ENCODE measurements at regions not wholly inside any gene's neighbourhood (a gene's known extent, or its start where the extent isn't known, plus 50 kb on each side); places are given as distances from the start of the nearest gene placed in this dataset.

- no peak for DNase-seq (ENCODE audit: low read depth)
Measured at GRCh38 chr16:11401161-11402050, 56.1 kb downstream of the RMI2 start.

DNA sequence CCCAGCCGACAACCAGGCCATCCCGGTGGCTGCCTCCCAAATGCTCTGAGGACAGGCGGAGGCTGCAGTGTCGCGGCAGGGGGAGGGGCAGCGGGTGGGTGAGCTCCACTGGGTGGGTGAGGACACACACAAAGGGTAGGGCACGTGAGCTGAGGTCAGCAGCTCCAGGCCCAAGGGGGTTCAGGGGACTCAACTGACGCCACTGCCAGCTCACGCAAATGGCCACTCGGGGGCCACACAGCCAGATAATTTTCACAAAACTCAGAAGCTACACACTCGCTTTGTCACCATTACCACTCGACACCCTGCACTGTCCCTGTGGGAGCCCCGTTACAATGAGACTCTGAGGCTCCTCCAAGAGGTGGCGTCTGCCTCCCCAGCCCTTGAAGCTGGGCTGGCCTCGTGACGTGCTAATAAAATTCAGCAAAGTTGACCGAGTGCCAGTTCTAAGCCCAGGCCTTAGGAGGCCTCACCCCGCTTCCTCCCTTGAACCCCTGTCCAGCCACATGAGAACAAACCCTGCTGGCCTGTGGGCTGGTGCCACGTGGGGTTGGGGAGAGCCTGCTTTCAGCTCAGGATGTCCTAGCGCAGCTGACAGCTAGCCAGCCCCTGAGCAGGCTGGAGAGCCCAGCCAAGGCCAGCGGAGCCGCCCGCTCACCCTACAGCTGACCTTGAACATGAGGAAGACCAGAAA, 56.9 kb downstream of the RMI2 start:
- DNase-seq (ENCODE audit: low read depth) = no peak

DNA sequence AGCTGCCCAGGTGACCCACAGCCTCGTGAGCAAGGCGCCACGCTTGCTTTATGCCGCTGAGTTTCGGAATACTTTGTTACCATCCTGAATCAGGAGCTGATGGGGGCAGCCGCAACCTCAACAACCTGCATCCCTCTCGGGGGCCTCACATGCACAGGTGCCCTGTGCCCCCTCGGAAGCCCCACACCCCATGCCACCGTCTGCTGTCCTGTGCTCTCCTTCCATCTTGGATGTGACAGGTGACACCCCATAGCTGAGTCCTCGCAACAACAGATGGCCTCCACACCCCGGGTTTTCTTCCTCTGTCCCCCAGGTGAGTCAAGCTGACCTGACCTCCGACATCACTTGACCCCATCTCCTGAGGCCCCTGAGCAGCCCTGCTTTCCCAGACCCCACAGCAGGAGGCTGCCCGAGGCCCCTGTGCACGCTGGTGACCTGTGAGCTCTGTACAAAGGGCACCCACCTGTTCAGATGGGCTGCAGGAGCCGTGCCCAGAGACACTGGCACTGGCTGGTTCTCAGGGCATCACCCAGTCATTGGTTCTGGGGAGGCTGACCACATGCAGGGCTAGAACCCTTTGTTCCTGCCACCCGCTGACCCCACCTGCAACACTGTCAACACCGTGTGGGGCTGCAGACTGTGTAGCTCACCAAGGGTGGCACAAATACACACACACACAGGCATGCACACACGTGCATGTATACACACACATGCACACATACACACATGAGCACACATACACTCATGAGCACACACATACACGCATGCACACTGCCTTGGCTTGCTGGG, 57.7 kb downstream of the RMI2 start:
- no peak for DNase-seq (ENCODE audit: low read depth)

DNA sequence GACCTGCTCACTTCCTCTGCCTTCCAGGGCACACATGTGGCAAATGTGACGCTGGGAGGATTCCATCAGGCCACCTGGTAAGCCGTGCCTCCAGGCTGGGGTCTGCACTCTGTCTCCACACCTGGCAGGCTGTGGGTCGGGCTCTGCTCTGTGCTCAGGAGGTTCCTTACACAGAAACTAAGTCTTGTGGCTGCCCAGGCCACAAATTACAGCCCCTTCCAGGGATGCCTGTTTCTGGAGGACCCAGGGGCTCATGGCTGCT, 58.2 kb downstream of the RMI2 start:
- DNase-seq (ENCODE audit: low read depth) = no peak

DNA sequence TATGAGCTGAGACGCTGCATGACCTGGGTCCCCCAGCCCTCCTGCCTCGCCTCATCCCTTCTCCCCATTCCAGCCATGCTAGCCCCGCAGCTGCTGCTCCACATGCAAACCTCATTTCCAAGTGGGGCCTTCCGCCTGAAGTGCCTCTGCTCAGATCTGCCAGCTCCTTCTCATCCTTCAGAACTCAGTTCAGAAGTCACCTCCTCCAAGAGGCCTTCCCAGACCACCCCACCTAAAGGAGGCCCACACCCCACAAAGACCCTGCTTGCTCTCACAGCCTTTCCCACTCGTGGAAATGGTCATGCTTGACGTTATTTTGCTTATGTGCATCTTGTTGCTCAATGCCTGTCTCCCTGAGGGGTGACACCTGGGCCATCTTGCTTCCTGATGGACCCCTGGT, 58.7 kb downstream of the RMI2 start:
- no peak for DNase-seq (ENCODE audit: low read depth)

- DNase-seq (ENCODE audit: low read depth) = no peak
Measured at GRCh38 chr16:11404603-11405002, 59.3 kb downstream of the RMI2 start.

DNA sequence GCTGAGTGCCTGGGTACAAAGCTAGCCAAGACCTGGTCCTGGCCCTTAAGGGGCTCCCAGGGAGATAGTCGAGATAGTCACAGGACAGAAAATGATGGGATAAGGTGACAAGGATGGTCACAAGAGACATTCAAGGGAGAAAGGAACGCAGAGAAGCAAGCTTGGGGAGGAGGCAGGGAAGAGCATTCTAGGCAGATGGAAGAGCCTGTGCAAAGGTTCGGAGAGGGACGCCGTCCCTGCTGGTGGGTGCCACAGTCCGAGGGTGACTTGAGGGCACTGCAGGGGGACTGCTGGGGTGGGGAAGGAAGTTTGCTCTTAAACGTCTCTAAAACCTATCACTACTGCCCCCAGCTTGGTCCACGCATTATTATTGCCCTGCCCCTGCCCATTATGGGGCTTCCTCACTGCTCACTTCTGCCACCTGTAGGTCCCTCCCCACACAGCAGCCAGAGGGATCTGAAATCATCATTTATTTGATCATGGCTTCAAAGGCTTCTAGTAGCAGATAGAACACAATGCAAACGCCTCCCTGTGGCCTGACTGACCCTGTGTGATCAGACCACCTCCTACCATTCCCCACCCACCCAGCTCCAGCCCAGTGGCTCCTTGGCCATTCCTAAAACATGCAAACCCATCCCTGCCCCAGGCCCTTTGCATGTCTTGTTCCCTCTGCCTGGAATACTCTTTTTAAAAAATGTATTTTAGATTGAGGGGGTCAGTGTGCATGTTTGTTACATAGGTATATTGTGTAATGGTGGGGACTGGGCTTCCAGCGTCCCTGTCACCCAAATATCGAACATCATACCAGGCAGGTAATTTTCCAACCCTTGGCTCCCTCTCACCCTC, 60.3 kb downstream of the RMI2 start:
- peak; percentile 15 for DNase-seq (ENCODE audit: low read depth)

GRCh38 chr16:11406177-11406560, 60.9 kb downstream of the RMI2 start:
- DNase-seq (ENCODE audit: low read depth) = no peak

- DNase-seq (ENCODE audit: low read depth) = peak; percentile 55
Measured at GRCh38 chr16:11407047-11407982, 62.1 kb downstream of the RMI2 start.

GRCh38 chr16:11408216-11408615, 63.0 kb downstream of the RMI2 start:
- no peak for DNase-seq (ENCODE audit: low read depth)

- DNase-seq (ENCODE audit: low read depth) = no peak
Measured at GRCh38 chr16:11409398-11409797, 64.1 kb downstream of the RMI2 start.

DNA sequence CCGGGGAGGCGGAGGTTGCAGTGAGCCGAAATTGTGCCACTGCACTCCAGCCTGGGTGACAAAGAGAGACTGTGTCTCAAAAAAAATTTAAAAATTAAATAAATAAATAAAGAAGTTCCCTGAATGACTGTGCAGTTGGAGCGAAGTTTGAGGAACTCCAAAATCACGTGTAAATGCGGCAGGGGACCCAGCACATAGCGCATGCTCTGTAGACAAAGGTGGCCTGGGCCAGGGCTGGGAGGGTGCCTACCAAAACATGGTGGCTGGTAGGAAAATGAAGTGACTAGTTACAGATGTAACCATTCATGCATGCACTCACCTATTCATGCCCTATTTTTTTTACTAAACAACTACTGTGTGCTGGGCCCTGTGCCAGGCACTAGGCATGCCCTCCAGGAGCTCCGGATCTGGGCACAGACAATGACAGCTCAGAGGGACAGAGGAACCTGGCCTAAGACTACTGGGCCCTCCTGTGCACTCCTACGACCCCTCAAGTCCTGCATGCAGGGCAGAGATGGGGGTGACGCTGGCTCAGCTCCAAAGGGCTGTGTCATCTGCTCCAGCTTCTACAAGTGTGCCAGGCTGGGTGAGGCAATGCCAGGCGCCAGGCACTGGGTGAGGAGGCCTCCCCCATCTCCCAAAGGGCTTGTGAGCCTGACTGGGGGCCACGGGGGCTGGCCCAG, 65.3 kb downstream of the RMI2 start:
- DNase-seq (ENCODE audit: low read depth) = peak; percentile 19

DNA sequence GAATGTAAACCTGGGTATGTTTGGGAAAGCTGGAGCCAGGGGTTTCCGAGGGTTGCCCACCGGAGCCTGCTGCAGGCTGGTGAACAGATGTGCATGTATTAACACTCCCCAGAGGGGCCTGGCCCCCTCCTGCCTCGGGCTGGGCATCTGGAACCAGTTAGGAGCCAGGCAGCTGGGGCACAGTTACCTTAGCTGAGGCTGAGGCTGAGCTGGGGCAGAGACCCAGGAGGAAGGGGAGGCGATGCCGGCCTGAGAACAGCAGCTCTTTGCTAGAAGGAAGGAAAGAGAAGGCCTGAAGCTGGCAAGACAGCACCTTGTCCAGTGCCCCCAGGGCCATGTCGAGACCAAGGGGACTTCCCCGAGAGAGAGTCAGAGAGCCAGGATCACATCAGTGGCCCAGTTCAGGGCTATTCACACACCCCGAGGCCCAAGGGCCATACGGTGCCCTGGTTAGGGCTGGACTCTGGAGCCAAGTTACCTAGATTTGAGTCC, 65.8 kb downstream of the RMI2 start:
- DNase-seq (ENCODE audit: low read depth) = no peak

- no peak for DNase-seq (ENCODE audit: low read depth)
Measured at GRCh38 chr16:11412175-11412904, 67.1 kb downstream of the RMI2 start.

DNA sequence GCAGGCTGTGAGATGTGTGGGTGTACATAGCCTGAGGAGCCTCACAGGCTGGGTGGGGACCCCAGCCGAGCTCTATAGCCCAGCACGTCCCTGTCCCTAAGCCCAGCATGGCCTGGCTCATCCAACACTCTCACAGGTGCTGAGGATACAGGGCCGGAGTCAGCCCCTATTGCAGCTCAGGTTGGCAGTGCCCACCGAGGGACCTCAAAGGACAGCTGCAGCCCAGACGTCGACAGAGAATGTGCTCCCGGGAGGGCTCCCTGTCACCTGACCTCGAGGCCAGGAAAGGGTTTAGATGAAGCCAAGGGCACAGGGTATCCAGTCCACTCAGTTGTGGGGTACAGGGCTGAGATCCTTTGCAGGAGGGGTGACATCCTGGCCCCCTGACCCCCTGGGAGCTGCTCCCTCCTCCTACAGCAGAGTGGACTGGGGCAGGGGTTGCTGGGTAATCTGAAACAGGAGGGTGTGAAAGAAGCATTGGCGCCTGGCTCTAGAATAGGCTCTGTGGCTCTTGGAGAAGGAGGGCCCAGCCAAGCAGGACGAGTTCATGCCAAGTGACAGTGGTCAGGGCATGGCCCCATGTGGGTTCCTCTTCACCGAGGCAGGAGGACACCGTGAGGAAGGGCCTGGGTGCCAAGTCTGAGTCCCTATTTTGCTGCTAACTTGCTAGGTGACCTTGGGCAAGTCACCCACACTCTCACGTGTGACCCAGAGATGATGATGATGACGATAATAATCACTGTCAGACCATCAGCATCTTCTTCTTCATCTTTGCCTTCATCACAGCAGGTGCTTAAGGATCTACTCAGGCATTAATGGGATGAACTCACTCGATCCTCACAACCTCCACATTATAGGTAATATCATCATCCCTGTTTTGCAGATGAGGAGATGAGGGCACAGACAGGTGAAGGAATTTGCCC, 68.0 kb downstream of the RMI2 start:
- DNase-seq (ENCODE audit: low read depth) = no peak

DNA sequence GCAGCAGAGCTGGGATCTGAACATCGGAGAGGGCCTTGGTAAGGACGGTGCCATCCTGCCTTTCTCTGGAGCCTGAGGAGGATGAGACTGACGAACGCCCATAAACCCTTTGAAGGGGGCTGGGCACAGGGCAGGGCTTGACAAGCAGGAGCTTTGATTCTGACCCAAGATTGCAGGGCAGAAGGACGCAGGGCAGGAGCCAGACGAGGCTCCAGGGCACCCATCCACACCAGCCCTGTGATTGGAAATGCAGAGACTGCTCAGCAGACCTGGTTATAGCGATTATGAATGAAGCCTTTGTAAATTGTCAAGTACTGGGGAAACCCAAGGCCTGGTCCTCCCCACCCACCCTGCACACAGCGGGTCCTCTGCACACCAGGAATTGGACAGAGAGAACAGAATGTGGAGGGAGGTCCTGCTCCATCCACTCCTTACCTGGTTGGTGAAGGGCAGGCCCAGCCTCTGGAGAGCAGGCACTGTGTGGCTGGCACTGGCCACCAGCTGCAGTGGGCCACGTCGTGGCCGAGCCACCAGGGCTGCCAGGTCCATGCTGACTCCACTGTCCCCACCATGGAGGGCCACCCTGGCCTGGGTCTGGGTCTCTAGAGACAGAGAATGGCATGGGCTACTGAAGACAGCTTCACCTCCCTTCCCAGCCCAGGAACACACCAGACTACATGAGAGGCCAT, 68.8 kb downstream of the RMI2 start:
- DNase-seq (ENCODE audit: low read depth) = no peak

Measured in Daoy (cell line).